Amniotic stem cell (primary cell): ENCODE measurements at regions not wholly inside any gene's neighbourhood (a gene's known extent, or its start where the extent isn't known, plus 50 kb on each side); places are given as distances from the start of the nearest gene placed in this dataset.
"Not testable (repeated sequence)": the region's sequence is repeated elsewhere in the genome, so short reads cannot be mapped to it uniquely, and the experiment has no call there.

Experiments
- DNase-seq: peaks from one replicate; lab custom pipeline; 2025; lab: John Stamatoyannopoulos, UW

DNA sequence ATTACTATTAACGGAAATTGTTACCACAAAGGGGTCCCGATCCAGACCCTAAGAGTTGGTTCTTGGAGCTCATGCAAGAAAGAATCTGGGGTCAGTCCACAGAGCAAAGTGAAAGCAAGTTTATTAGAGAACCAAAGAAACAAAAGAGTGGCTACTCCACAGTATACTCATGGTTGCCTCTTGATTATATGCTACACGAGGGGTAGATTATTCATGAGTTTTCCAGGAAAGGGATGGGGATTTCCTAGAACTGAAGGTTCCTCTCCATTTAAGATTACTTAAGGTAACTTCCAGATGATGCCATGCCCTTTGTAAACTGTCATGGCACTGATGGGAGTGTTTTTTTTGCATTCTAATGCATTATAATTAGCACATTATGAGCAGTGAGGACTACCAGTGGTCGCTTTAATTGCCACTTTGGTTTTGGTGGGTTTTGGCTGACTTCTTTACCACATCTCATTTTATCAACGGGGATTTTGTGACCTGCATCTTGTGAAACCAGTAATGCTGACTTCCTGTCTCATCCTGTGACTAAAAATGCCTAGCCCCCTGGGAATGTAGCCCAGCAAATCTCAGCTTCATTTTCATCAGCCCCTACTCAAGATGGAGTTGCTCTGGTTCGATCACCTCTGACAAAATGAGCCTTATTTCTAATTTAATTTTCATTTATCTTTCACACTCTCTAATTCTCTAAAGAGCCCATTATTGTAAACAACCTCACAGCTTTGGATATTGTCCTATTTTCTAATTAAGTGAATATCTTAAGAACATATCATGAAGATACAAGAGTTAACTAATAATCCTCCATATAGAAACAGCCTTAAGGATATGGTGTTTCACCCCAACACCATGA is 336.3 kb downstream of the RASEF start:
- no peak for DNase-seq

GRCh38 chr9:82729141-82729540 is 333.8 kb downstream of the RASEF start:
- no peak for DNase-seq

DNA sequence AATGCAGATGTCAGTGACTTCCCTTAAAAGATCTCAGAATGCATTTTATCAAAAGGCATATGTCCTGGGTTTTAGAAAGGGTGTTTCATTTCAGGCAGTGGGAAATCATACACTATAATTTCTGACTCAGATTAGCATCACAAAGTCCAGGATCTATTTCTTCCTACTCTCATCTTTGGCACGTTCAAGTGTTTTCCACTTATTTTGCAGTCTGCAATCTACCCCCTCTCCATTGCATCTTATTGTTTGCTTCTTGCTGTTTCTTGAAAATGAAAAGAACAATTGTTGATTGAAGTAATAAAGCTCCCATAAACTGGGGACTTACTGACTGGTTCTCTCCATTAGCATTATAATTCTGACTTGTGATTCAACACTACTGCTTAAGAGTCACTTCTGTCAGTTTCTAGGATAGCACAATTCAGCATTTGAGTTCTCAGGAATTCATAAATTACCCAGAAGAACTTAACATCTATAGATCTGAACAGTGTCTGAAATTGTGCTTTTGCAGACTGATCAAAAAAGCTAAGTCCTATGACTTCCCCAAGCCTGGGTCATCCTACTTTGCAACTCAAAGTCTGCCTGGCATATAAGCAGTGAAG is 332.9 kb downstream of the RASEF start:
- no peak for DNase-seq

GRCh38 chr9:82732928-82733327 is 330.0 kb downstream of the RASEF start:
- DNase-seq: no peak

DNA sequence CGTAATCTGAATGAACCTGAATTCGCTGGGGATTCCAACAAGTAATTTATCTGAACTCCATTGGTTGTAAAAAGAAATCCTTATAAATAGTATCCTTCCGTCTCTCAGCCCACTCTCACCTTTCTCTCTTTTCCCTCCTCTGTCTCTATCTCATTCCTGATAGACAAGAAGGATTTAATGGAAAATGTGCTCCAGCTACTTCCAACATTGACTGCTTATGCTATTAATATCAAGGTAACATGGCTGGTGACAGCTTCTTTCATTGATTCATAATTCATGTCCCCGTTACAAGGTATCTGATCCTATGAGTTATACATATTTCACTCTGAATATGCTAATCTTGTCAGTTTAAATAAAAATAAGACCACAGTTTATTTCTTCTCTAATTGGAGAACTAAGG is 326.8 kb downstream of the RASEF start:
- DNase-seq: no peak

DNA sequence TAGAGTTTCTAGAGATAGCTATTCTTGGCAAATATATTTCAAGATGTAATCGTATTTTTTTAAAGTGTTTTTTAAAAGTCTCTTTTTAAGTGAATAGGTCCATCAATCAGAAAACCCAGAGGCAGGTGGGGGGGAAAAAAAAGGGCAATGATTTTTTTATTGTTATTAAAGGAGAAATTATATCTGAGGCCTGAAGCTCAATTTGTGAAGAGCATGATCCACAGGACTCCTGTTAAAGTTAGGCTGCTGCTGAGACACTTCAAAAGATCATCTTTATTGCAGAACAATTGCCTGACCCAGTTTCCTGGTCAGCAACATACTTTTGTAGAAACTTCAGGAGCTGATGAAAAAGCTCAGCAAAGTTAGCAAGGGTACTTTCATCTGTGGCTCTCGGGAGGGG is 326.2 kb downstream of the RASEF start:
- DNase-seq: no peak

DNA sequence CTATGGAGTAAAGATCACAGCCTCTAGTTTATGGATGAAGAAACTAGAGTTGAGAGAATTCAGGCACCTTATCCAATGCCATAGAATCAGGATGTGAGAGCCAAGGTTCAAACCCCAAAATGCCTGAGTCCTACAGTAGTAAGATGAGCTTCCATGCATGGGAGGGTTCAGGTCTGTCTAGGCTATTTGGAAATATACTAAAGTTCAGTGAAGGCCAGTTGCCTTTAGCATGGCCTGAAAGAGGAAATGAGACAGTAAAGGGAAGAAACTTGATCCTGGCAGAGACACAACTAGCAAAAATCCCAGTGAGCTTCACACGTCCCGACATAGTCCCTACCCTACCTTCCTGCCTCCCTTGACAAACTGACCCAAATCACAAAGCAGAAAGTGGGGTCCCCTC is 317.0 kb downstream of the RASEF start:
- no peak for DNase-seq

DNA sequence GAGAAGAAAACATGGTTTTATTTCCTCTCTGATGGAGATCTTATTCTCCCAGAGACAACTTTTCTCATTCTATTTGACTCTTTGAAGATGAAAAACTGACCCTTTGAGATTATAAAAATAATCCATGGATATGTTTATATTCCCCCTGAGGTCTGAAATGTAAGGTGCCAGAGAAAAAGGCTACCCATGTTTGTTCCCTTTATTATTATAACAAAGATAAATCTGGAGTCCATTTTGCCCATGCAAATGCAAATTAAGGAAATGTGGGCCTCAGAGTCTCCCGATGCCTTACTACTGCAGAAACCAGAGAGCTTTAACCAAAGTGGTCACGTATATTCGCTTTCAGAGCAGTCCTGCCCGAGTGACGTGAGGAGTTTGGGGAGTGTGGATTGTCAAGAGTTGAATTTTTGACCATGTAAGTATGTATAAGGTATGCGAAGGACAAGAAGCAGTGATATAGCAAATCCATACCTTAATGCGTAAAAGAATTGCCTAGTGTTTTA is 312.5 kb downstream of the RASEF start:
- DNase-seq: no peak

DNA sequence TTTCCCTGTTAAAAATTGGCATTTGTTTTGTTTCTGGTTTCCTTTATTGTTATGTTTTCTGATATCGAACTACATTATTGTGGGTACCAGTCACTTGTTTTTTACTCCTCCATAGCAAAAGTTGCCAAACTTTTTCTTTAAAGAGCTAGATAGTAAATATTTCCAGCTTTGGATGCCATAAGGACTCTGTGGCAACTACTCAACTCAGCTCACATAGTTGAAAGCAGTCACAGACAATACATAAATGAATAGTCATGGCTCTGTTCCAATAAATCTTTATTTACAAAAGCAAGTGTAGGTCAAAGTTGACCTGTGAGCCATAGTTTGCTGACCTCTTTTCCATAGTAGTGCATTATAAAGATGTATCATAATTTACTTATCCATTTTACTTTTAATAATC is 305.0 kb downstream of the RASEF start:
- no peak for DNase-seq

DNA sequence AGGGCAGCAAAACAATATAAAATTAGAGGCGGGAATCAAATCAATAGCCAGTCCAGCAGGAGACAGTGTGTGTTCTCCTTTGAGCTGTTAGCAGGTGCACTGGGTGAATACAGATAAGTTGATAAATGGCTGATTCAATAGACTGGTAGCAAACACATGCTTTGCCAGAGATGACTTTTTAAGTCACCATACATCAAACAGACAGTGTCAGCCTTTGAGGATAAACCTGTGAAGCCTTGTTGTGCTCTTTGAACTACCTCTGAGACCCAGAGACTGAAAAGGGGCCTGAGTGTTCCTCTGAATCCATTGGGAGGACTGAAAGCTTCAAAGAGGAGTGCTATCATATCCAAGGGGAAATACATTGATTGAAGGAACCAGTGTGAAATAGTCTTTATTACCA is 301.9 kb downstream of the RASEF start:
- DNase-seq: no peak

GRCh38 chr9:82761956-82762355 is 301.0 kb downstream of the RASEF start:
- DNase-seq: no peak

DNA sequence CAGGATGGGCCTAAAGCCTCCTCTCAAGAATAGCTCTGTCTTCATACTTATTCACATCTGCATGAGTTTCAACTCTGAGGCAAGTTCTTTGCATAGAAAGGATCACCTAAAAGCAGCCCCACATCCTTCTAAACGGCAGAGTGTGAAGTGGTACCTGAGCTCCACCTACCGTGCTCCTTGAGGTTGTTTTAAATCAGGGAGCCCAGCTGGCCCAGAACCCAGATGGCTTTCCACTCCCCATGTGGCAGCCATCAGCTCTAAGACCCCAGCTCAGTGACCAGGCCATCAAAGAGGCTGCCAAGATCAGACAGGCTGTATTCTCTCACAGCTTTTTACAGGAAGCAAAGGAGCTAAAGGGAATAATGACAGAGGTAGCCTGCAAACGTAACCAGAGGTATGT is 299.3 kb downstream of the RASEF start:
- DNase-seq: no peak

DNA sequence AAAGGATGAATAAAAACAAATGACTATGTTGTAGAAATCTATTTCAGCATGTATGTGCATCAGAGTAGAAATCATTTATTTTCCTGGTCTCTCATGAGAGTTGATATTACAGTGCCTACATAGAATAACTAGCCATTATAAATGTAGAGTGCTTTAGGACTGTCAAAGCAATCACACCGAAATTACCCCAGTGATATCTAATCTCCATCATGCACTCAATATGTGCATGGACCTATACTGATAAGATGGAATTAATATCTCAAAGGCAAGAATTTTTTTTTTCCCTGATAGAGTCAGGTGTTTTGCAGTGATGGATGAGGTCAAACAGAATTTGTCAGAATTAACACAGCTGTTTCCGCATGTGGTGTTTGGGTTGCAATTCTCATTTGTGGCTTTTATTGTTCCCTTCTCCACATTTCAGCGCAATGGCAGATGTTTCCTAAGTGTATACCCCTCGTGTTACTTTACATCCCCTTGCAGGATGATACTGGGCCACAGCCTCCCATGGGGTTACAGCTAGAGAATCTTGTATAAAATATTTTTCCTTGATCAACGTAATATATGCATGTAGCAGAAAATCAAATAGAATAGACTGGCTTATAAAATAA is 298.8 kb downstream of the RASEF start:
- no peak for DNase-seq

DNA sequence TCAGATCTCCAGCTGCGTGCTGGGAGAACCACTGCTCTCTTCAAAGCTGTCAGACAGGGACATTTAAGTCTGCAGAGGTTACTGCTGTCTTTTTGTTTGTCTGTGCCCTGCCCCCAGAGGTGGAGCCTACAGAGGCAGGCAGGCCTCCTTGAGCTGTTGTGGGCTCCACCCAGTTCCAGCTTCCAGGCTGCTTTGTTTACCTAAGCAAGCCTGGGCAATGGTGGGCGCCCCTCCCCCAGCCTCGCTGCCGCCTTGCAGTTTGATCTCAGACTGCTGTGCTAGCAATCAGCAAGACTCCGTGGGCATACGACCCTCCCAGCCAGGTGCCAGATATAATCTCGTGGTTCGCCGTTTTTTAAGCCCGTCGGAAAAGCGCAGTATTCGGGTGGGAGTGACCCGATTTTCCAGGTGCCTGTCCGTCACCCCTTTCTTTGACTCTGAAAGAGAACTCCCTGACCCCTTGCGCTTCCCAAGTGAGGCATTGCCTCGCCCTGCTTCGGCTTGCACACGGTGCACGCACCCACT is 288.2 kb downstream of the RASEF start:
- DNase-seq: not testable (repeated sequence)

DNA sequence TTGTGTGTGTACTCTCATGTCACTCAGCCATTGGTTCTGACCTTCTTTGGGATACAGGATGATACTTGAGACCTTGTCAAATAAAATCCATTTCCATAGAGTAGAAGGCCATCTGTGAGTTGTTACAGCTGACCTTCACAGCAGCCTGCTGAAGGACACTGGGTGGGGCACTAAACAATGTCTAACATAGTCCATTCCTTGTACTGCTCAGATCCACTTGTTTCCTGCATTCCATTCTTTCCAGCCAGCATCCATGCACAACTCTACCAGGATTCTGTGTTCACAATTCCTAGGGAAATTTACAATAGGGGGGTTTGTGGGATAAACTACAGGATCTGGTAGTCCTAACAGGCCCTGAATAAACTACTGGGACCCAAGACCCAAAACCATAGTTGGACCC is 286.4 kb downstream of the RASEF start:
- no peak for DNase-seq

GRCh38 chr9:82777366-82777765 is 285.6 kb downstream of the RASEF start:
- DNase-seq: no peak

DNA sequence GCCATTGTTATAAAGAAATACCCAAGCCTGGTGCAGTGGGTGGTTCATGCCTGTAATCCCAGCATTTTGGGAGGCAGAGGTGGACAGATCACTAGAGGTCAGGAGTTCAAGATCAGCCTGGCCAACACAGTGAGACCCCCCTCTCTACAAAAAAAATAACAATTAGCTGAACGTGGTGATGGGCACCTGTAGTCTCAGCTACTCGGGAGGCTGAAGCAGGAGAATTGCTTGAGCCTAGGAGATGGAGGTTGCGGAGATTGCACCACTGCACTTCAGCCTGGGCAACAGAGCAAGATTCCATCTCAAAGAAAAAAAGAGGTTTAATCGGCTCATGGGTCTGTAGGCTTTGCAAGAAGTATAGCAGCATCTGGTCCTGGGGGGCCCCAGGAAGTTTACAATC is 284.0 kb downstream of the RASEF start:
- not testable (repeated sequence) for DNase-seq

DNA sequence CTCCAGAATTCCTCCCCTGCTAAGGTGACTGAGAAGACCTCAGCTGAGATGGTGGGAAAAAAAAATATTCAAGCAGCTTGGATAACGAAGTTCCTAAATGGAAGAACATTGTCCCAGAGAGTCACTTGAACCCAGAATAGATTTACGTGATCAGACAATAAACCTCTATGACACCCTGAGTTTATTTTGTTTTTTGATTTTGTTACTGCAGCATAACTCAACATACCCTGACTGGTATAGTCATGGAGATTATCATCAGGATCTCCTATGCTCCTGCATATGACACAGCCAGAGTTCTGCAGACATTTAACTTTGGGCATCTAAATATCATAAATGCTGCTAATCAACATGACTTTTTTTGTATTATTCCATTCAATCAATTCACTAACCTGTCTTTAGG is 282.9 kb downstream of the RASEF start:
- no peak for DNase-seq

- no peak for DNase-seq
These were observed 281.0 kb downstream of the RASEF start for GRCh38 chr9:82781921-82782392.

GRCh38 chr9:82783045-82783444 is 279.9 kb downstream of the RASEF start:
- no peak for DNase-seq

DNA sequence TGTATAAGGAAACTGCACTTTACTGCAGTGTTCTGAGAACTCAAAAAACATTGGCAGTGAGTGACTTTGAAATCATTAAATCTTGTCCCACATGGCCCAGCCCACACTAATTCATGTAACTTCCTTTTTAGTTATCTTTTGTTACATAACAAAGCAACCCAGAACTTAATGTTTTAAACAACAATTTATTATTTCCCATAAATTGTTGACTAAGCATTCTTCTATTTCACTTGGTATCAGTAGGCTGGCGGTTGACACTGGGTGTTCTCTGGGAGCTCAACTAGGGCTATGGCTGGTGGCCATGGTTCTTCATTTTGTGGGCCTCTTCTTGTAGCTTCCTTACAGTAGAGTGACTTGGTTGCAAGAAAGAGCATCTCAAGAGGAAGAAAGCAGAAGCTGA is 278.4 kb downstream of the RASEF start:
- no peak for DNase-seq

DNA sequence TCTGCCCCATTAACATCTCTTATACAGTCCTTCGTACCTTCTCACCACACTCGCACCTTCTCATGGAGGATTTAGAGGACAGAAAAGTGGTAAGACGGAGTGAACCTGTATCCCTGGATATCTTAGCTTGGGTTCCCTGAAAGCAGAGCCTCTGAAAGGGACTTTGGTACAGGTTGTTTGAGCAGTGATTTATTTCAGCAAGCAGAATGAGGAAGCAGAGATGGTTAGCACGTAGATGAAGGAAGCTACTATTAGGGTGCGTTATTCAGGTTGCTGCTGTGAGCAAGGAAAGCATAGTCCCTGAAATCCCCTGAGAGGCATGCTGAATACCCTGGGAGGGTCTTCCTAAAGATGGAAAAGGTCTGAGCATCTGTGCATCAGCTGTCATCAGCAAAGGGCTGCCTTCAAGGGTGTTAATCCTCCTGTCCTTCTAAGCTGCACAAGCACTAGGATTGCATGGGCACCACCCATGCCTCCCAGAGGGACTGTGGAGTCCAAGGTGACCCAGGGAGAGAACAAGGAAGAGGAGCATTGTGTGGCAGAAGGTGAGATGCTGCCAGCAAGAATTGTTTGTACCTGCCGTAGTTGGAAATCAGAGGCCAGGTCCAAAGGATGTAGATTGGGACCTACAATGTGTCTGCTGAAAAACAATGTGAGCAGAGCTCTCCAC is 273.7 kb downstream of the RASEF start:
- no peak for DNase-seq
